HG02763 (cell line): ENCODE measurements at regions not wholly inside any gene's neighbourhood (a gene's known extent, or its start where the extent isn't known, plus 50 kb on each side); places are given as distances from the start of the nearest gene placed in this dataset.

Experiments used
- ATAC-seq: cut with Tn5 transposase; IDR thresholded peaks from one replicate; pipeline ENCODE4 v1.9.1; 2021; ENCODE audit warnings: mild to moderate bottlenecking, moderate library complexity; ENCODE audit not compliant: unreplicated experiment

- ATAC-seq: no peak
Observed at GRCh38 chr12:67370979-67371378, 101.8 kb downstream of the CAND1 start.

- ATAC-seq: no peak
Observed at GRCh38 chr12:67377021-67377420, 107.9 kb downstream of the CAND1 start.

GRCh38 chr12:67377541-67377940, 108.4 kb downstream of the CAND1 start:
- no peak for ATAC-seq

- ATAC-seq: no peak
Observed at GRCh38 chr12:67382241-67382871, 113.2 kb downstream of the CAND1 start.

- no peak for ATAC-seq
Observed at GRCh38 chr12:67386869-67387565, 117.9 kb downstream of the CAND1 start.

- ATAC-seq: no peak
Observed at GRCh38 chr12:67388331-67389138, 119.4 kb downstream of the CAND1 start.

GRCh38 chr12:67390273-67390672, 121.1 kb downstream of the CAND1 start:
- no peak for ATAC-seq

- no peak for ATAC-seq
Observed at GRCh38 chr12:67391034-67391433, 121.9 kb downstream of the CAND1 start.

- ATAC-seq: no peak
Observed at GRCh38 chr12:67391656-67392055, 122.5 kb downstream of the CAND1 start.

- ATAC-seq: no peak
Observed at GRCh38 chr12:67394550-67394949, 125.4 kb downstream of the CAND1 start.

- no peak for ATAC-seq
Observed at GRCh38 chr12:67400742-67401141, 131.6 kb downstream of the CAND1 start.

GRCh38 chr12:67410246-67410645, 141.1 kb downstream of the CAND1 start:
- no peak for ATAC-seq

- no peak for ATAC-seq
Observed at GRCh38 chr12:67410667-67411067, 141.5 kb downstream of the CAND1 start.

GRCh38 chr12:67411562-67411961, 142.4 kb downstream of the CAND1 start:
- no peak for ATAC-seq

GRCh38 chr12:67413577-67413976, 144.4 kb downstream of the CAND1 start:
- no peak for ATAC-seq

- no peak for ATAC-seq
Observed at GRCh38 chr12:67414011-67414715, 145.0 kb downstream of the CAND1 start.

- no peak for ATAC-seq
Observed at GRCh38 chr12:67415473-67415872, 146.3 kb downstream of the CAND1 start.

GRCh38 chr12:67419810-67420209, 150.7 kb downstream of the CAND1 start:
- no peak for ATAC-seq

GRCh38 chr12:67420506-67420905, 151.3 kb downstream of the CAND1 start:
- no peak for ATAC-seq

- no peak for ATAC-seq
Observed at GRCh38 chr12:67422081-67422480, 152.9 kb downstream of the CAND1 start.

GRCh38 chr12:67424784-67425183, 155.6 kb downstream of the CAND1 start:
- ATAC-seq: no peak
